ENCODE measurements at regions not wholly inside any gene's neighbourhood (a gene's known extent, or its start where the extent isn't known, plus 50 kb on each side); places are given as distances from the start of the nearest gene placed in this dataset.

- Mint-ChIP-seq H3K27me3 (no peaks in the 10 kb centered on the region), H3K4me3 (no peak overlapping the region), H3K4me1 (peaks cover 21% of the 10 kb centered on the region), H3K9me3 (ENCODE audit: insufficient read depth) (no peaks in the 10 kb centered on the region), H3K27ac (no peak overlapping the region)
- no peak for DNase-seq
- no CpG with 5 or more reads among the region's 2 CpGs for WGBS (ENCODE audit: insufficient coverage)
- Histone ChIP-seq H4K20me1 (ENCODE audit: control insufficient read depth, insufficient read depth, low read length, poor library complexity, severe bottlenecking) (no peaks in the 10 kb centered on the region), H3K36me3 (replicated peaks in 1 of 2; ENCODE audit: control extremely low read depth in 1 of 2, control insufficient read depth in 1 of 2, extremely low read depth in 1 of 2, insufficient read depth in 2 of 2, low read length in 1 of 2) (no peaks in the 10 kb centered on the region), H3K4me3 (ENCODE audit: control extremely low read depth in 1 of 5, extremely low read depth in 1 of 5, insufficient read depth in 1 of 5, low read depth in 2 of 5, low read length in 4 of 5) (no peak overlapping the region), H3K4me2 (replicated peaks; ENCODE audit: low read depth, low read length, poor library complexity, severe bottlenecking) (no peak overlapping the region), H3K9me3 (ENCODE audit: control extremely low read depth in 1 of 3, control insufficient read depth in 2 of 3, insufficient read depth in 1 of 3, low read length in 2 of 3) (no peaks in the 10 kb centered on the region), H3K27ac (ENCODE audit: low read length in 2 of 2) (no peak overlapping the region), H3K27me3 (replicated peaks in 1 of 4; ENCODE audit: control extremely low read depth in 1 of 4, control insufficient read depth in 3 of 4, insufficient read depth in 4 of 4, low read length in 3 of 4) (no peaks in the 10 kb centered on the region), H3K79me2 (ENCODE audit: control insufficient read depth, insufficient read depth, low read length) (no peaks in the 10 kb centered on the region), H3K9ac (ENCODE audit: low read length) (no peak overlapping the region), H3K4me1 (ENCODE audit: control insufficient read depth in 2 of 2, insufficient read depth in 2 of 2, low read length in 2 of 2) (peaks cover 9 to 10% of the 10 kb centered on the region in 2 donors), H2AFZ (ENCODE audit: insufficient read depth, low read depth, low read length, poor library complexity, severe bottlenecking) (no peak overlapping the region)
- POLR2A ChIA-PET, result no interaction called here
- intact Hi-C loops (cut with micrococcal nuclease), result loop anchor here (5.0 kb wide), 1 partner anchor 35 kb away; no protein-coding TSS in a partner anchor
- no peak for ATAC-seq (ENCODE audit: low read depth)
- TF ChIP-seq, protein P1, sequence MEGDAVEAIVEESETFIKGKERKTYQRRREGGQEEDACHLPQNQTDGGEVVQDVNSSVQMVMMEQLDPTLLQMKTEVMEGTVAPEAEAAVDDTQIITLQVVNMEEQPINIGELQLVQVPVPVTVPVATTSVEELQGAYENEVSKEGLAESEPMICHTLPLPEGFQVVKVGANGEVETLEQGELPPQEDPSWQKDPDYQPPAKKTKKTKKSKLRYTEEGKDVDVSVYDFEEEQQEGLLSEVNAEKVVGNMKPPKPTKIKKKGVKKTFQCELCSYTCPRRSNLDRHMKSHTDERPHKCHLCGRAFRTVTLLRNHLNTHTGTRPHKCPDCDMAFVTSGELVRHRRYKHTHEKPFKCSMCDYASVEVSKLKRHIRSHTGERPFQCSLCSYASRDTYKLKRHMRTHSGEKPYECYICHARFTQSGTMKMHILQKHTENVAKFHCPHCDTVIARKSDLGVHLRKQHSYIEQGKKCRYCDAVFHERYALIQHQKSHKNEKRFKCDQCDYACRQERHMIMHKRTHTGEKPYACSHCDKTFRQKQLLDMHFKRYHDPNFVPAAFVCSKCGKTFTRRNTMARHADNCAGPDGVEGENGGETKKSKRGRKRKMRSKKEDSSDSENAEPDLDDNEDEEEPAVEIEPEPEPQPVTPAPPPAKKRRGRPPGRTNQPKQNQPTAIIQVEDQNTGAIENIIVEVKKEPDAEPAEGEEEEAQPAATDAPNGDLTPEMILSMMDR (IDR thresholded peaks at IDR 0.05), result no peak
- no peak for TF ChIP-seq EZH2 (IDR thresholded peaks at IDR 0.05; ENCODE audit: borderline replicate concordance, insufficient read depth, low read depth, low read length, poor library complexity, severe bottlenecking)
- CTCF ChIA-PET, result no interaction called here
These were observed 98.2 kb downstream of the BTG1 start for GRCh38 chr12:92047393-92047826.

DNA sequence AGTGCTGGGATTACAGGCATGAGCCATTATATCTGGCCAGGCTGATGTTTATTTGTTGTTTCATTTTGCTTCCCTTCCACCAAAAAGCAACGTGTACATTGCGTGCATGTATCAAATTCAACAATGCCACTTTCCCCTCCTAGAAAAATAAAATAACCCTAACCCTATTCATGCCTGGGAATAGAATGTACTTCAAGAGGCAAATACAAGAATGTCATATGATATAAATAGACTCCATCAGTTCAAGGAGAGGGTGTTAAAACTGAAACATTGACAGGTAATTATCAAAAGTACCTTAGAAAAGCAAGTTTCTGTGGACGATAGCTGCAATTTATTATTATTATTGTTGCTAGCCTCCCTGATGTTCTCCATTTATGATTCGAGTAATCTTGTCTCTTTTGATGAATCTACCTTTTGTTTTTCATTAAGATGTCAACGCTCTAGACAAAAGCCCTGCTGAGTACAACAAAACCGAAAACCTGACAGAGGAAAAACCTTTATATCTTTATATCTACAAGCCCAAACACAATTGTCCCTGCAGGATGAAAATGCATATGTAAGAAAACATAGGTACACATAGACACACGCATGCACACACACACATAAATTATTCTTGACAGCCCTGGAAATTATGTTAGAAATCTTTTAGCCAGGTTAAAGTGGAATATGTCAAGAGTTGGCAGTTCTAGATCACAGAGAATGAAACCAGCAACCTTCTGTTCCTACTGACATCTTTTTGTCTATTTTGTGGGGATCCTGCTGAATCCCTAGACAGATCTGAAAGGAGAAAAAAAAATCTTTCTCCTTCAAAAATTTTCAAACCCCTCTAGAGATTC is 98.9 kb downstream of the BTG1 start:
- no peaks in the 10 kb centered on the region for H4K20me1 ChIP-seq (ENCODE audit: control insufficient read depth, insufficient read depth, low read length, poor library complexity, severe bottlenecking)
- H3K4me1 ChIP-seq (ENCODE audit: control insufficient read depth in 2 of 2, insufficient read depth in 2 of 2, low read length in 2 of 2), result peaks cover 9 to 10% of the 10 kb centered on the region in 2 donors
- no peak for DNase-seq
- no CpG with 5 or more reads among the region's 7 CpGs for WGBS (ENCODE audit: insufficient coverage)
- no peak overlapping the region for H3K4me3 Mint-ChIP-seq
- H3K36me3 ChIP-seq (replicated peaks in 1 of 2; ENCODE audit: control extremely low read depth in 1 of 2, control insufficient read depth in 1 of 2, extremely low read depth in 1 of 2, insufficient read depth in 2 of 2, low read length in 1 of 2), result no peaks in the 10 kb centered on the region
- H3K27ac Mint-ChIP-seq, result no peak overlapping the region
- H3K9me3 ChIP-seq (ENCODE audit: control extremely low read depth in 1 of 3, control insufficient read depth in 2 of 3, insufficient read depth in 1 of 3, low read length in 2 of 3), result no peaks in the 10 kb centered on the region
- TF ChIP-seq, protein P1 (IDR thresholded peaks at IDR 0.05), result no peak
- no peak overlapping the region for H2AFZ ChIP-seq (ENCODE audit: insufficient read depth, low read depth, low read length, poor library complexity, severe bottlenecking)
- POLR2A ChIA-PET, result interaction anchor here (0.7 kb wide), 1 partner anchor 53 kb away, joined by 4 read pairs; no protein-coding TSS in a partner anchor
- H3K4me2 ChIP-seq (replicated peaks; ENCODE audit: low read depth, low read length, poor library complexity, severe bottlenecking), result no peak overlapping the region
- H3K4me3 ChIP-seq (ENCODE audit: control extremely low read depth in 1 of 5, extremely low read depth in 1 of 5, insufficient read depth in 1 of 5, low read depth in 2 of 5, low read length in 4 of 5), result no peak overlapping the region
- peaks cover 22% of the 10 kb centered on the region for H3K4me1 Mint-ChIP-seq
- no peaks in the 10 kb centered on the region for H3K27me3 ChIP-seq (replicated peaks in 1 of 4; ENCODE audit: control extremely low read depth in 1 of 4, control insufficient read depth in 3 of 4, insufficient read depth in 4 of 4, low read length in 3 of 4)
- intact Hi-C loops (cut with micrococcal nuclease), result loop anchor here (5.0 kb wide), 1 partner anchor 36 kb away; no protein-coding TSS in a partner anchor
- CTCF ChIA-PET, result no interaction called here
- no peak overlapping the region for H3K9ac ChIP-seq (ENCODE audit: low read length)
- no peak for ATAC-seq (ENCODE audit: low read depth)
- H3K27ac ChIP-seq (ENCODE audit: low read length in 2 of 2), result no peak overlapping the region
- H3K27me3 Mint-ChIP-seq, result no peaks in the 10 kb centered on the region
- no peaks in the 10 kb centered on the region for H3K79me2 ChIP-seq (ENCODE audit: control insufficient read depth, insufficient read depth, low read length)
- H3K9me3 Mint-ChIP-seq (ENCODE audit: insufficient read depth), result no peaks in the 10 kb centered on the region
